ENCODE measurements at regions not wholly inside any gene's neighbourhood (a gene's known extent, or its start where the extent isn't known, plus 50 kb on each side); places are given as distances from the start of the nearest gene placed in this dataset.

DNA sequence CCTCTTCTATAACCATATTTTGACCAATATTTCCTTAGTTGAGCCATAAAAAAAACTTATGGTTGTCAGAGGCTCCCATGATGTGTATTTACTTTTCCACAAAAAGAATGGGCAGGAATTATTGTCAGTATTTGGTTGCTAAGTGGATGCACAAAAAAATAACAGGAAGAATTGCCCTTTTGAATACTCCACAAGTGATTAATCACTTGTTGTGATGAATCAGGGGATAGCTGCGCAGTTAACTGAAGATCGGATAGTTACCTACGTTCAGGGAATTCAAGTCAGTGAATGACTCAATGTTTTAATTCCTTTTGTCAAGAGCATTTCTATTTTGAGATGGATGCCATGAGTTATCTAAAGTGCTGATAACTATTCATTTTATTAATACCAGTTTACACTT, 785.2 kb upstream of the B3GALT2 start:
- no peak for TF ChIP-seq EZH2 (IDR thresholded peaks at IDR 0.05; ENCODE audit: borderline replicate concordance, low read length)
- TF ChIP-seq, protein P1, sequence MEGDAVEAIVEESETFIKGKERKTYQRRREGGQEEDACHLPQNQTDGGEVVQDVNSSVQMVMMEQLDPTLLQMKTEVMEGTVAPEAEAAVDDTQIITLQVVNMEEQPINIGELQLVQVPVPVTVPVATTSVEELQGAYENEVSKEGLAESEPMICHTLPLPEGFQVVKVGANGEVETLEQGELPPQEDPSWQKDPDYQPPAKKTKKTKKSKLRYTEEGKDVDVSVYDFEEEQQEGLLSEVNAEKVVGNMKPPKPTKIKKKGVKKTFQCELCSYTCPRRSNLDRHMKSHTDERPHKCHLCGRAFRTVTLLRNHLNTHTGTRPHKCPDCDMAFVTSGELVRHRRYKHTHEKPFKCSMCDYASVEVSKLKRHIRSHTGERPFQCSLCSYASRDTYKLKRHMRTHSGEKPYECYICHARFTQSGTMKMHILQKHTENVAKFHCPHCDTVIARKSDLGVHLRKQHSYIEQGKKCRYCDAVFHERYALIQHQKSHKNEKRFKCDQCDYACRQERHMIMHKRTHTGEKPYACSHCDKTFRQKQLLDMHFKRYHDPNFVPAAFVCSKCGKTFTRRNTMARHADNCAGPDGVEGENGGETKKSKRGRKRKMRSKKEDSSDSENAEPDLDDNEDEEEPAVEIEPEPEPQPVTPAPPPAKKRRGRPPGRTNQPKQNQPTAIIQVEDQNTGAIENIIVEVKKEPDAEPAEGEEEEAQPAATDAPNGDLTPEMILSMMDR (IDR thresholded peaks at IDR 0.05; ENCODE audit: low read length), result no peak
